SW480 (cell line): ENCODE measurements at regions not wholly inside any gene's neighbourhood (a gene's known extent, or its start where the extent isn't known, plus 50 kb on each side); places are given as distances from the start of the nearest gene placed in this dataset.
A peak's percentile ranks its signal among the peaks of the same experiment; 100 is the strongest.

Source experiments
- DNase-seq: peaks from one replicate; pipeline ENCODE4 v3.0.0-alpha.2; 2016; ENCODE audit warnings: low spot score

GRCh38 chr5:3888310-3888709 is 292.7 kb downstream of the IRX1 start:
- DNase-seq, result no peak

DNA sequence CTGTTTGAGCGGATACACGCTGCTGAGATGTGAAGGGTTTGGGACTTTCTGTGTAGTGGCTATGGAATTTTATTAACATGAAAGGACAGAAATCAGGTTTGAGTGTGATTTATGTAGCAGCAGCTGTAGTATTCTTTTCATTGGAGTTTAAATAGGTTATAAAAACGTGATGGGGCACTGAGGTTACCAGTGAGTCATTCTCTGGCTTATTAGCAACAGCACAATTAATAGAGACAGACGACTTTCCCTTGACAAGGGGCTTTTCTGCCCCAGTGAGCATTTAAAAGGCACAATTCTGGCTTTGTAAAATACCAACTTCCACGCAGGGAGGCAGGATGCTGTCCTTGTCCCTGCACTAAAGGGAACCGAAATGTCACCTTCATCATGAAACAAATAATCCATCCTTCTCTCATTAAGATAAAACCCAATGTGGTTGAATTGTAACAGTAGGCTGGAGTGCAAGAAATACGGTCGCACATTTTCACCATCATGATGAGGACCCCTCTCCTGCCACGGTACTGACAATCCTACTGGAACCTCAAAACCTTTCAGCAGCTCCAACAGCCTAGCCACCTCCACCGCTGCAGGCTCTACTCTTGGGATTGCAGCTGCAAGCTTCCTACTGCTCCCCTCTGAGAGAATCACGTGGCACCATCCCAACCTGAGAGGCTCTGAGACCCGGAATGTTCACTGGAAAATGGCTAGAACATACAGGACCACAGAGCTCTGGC is 293.9 kb downstream of the IRX1 start:
- no peak for DNase-seq

DNA sequence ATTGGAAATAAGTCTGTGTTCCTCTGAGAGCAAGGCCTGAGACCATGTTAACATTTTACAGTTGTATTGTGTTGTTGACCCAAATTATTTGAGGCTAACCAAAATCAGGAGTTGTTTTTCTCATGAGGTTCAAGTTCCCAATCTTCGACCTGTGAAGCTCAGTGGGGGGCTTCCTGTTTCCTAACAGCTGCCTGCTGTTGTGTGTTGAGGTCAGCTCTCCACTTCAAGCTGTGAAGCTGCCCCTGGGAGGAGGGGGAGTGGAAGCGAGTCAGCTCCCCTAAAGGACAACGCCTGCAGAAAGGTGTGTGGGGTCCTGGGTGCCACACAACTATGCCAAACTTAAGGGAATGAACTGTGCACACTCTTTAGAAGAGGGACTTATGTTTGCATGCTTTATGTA is 295.5 kb downstream of the IRX1 start:
- DNase-seq, result no peak

DNA sequence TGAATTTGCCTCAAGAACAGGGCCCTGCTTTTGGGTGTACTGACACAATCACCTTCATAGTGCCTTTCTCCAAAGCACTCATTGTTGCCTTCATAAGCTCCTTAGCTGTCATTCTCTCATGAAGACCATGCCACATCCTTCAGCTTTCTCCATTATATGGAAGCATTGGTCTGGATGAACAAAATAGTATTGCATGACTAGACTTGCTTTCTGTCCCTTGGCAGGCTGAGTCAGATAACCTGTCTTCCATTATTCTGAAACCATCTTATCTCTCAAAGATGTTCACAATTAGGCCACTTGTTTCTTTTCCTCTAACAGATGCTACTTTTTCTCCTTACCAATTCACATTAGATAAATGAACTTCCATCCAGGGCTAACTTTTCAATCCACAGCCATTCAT is 297.9 kb downstream of the IRX1 start:
- DNase-seq, result no peak

DNA sequence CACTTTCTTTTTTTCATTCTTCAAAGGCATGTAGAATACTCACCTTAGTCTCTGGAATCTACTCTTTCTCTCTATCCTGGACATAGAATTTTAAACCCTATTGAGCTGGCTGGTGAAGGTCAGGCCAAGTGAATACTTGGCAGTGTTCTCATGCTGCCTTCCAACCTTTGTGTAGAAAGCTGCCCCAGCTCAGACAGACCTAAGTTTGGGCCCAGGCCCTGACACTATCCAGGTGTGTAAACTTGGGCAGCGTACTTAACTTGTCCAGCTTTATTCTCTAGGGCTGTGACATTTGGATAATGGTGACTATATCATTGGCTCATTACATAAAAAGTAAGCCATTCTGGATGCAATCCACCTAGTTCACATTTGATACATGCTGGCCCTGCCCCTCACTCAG is 298.3 kb downstream of the IRX1 start:
- no peak for DNase-seq

DNA sequence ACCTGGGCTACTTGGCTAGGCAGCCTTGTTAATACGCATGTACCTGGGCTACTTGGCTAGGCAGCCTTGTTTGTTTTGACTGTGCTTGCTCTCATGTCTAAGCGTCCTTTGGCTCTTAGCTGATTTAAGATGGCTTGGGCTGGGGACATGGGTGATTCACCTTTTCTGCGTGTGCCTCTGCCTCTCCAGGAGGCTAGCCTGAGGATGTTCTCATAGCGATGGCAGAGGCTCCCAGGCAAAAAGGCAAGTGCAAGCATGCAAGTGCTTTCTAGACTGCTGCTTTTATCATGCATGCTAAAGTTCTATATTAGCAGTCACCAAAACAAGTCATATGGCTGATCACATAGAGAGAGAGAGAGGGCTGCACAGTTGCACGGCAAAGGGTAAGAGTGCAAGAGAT is 300.5 kb downstream of the IRX1 start:
- DNase-seq, result no peak

DNA sequence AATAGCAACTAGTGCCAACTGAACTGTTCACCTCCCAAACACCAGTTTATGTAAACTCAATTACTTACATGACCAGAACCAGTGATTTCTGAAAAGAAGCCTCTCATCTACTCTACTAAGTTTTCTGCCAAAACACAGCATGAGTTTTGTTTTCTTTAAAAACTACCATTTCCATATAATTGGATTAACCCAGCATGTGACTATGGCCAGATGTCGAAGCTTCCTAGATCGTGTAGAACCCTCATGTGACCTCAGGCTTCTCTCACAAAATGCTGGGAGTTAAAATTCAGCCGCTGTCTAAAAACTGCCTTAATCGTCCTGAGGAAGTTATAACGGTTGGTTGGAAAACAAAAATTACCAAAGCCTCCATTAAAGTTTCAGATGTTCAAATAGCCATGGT is 303.5 kb downstream of the IRX1 start:
- no peak for DNase-seq

- DNase-seq, result no peak
These were observed 309.0 kb downstream of the IRX1 start for GRCh38 chr5:3904584-3904983.

DNA sequence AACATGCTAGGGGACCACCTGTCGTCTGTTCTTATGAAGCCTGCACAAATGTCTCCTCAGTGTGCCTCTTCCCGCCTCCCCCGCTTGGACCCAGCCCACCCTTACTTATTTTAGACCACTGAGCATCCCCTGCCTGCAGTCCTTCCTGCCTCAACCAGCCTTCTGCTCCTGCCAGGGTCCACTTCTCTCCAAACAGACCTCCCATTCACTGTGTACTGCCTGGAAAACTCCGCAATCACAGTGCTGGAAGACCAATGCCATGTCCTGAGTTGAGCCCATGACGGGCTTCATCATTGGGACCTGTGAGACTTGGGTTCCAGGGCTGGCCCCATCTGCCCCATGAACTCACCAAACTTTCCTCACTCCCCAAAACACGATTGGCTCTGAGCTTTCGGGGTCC is 309.4 kb downstream of the IRX1 start:
- DNase-seq, result no peak

DNA sequence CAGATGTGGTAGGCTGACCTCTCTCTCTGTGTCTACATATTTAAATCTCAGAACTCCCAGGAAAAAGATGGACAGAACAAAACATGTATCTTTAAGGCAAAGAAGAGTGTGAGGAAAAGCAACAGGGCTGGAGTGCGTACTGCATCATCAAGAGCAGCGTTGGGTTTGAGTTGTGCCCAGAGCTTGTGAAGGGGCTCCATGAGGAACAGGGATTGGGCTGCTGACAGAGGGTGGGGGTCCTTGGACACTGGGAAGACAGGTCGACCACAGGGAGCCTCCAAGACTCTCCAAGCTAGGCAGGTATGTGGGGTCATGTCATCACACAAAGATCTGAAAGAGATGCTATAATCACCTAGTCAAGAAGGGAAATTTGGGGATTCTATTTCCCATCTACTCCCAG is 309.9 kb downstream of the IRX1 start:
- DNase-seq, result no peak

- DNase-seq, result no peak
These were observed 315.5 kb downstream of the IRX1 start for GRCh38 chr5:3911111-3911510.

- DNase-seq, result peak; percentile 26
These were observed 316.1 kb downstream of the IRX1 start for GRCh38 chr5:3911773-3912172.

- DNase-seq, result no peak
These were observed 317.2 kb downstream of the IRX1 start for GRCh38 chr5:3912790-3913189.

DNA sequence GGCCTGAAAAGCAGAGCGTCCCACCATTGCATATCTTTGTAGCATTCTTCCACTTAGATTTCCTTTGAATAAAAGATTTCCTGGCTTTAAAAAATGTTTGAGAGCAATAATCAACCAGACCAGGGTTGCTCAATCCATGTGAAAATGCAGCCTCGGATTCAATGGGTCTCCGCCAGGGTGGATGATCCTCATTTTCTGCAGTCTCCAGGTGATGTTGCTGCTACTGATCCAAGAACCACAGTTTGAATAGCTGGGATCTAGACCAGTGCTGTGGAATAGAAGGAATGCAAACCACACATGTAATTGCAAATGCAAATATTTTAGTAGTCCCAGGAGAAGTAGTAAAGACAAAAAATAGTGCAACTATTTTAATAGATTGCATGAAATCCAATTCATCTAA is 317.6 kb downstream of the IRX1 start:
- no peak for DNase-seq

DNA sequence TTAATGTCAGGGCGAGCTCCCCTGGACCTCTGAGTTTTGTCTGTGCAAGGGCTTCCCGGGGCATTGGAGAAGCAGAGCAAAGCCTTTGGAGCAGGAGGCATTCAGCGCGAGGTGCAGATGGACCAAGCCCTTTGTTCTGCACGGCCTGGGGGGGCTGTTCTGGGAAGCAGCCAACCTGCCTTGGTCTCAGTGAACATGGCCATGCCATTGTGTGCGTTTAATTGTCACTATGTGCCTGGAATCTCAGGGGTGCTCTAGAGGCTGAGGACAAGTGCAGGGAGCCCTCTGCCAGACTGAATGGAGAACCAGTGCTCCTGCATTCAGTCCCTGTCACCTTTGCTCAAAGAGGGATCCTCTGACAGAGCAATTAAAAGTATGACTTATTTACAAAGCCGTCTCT is 329.4 kb downstream of the IRX1 start:
- no peak for DNase-seq

DNA sequence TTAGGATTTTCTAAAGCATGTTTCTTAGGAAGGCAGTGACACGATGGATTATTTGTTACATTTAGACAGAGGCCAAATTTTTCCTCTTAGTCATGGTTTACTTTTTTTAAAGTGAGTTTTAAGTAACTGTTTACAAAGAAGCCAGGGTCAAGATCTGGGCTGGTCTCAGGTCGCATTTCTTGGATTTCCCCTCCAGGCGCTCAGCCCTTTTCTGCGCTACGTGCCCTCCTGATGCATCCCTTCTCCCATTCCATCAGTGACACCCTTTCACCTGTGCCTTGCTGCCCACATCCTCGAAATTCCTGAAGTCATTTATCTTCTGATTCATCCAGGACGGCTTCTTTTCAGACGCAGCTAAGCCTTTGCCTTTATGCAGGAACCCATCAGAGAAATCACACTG is 330.3 kb downstream of the IRX1 start:
- DNase-seq, result no peak

- no peak for DNase-seq
These were observed 334.2 kb downstream of the IRX1 start for GRCh38 chr5:3929799-3930198.

- DNase-seq, result no peak
These were observed 336.3 kb downstream of the IRX1 start for GRCh38 chr5:3931976-3932375.

DNA sequence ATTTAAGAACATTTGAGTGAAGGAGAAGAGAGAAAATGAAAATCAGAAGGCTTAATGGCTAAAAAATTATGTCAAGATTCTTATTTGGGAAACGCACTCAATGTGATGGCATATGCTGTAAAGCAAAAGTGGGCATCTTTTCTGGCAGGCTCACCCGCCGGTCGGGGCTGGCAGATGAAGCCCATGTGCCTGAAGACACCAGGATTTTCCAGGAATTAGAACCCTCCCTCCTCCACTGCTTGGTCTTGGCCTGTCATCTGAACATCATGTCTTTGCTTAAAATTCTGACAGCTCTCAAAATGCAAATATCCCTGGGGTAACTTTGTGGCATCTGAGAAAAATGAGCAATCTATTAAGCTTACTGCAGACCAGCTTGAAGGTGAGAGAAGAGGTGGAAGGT is 337.9 kb downstream of the IRX1 start:
- no peak for DNase-seq

DNA sequence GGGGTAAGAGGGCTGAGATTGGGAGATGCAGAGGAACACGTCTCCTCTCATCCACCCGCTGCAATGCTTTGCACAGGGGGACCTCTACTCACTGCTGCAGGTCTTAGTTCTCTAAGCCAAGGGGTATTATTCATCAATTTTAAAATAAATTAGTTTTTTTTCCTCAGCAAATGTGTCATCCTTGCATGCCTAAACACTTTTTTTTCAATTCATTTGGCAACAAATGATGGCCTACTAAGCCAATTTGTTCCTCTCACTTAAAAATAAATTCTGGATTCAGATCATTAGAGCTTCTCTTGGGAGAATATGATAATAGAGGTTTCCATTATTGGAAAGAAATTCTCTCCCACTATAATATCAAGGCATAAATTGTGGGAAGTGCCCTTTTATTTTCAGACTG is 338.3 kb downstream of the IRX1 start:
- DNase-seq, result no peak

DNA sequence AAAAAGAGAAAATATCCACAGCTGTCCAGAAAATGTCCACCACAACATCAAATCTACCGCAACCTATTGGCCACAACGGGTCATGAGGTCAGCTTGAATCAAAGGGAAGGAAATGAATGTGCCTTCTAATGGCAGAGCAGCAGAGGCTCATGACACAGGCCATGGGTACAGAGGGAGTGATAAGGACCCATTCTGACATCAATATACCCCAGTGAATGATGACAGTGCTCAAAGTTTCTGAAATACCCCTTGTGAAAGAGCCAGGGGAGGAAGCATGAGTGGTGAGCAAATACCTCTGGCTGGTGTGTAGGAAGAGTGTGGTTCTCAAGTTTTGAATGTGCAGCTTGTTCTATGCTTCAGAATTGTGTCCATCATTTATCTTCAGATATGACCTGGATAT is 348.2 kb downstream of the IRX1 start:
- DNase-seq, result no peak

- no peak for DNase-seq
These were observed 349.3 kb downstream of the IRX1 start for GRCh38 chr5:3944930-3945329.

- no peak for DNase-seq
These were observed 353.2 kb downstream of the IRX1 start for GRCh38 chr5:3948838-3949237.

GRCh38 chr5:3954199-3954598 is 358.6 kb downstream of the IRX1 start:
- DNase-seq, result no peak

DNA sequence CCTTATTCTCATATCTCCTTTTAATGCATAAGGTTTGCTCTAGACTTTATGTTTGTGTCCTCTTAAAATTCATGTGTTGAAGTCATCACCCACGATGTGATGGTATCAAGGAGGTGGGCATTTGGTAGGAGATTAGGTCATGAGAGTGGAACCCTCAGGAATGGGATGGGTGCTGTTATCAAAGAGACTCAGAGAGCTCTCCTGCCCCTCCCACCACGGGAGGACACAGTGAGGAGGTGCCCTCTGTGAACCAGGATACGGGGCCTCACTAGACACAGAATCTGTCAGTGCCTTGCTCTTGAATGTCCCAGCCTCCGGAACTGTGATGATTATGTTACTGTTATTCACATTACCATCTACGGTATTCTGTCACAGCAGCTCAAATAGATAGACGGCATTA is 359.0 kb downstream of the IRX1 start:
- DNase-seq, result no peak
